ENCODE measurements at regions not wholly inside any gene's neighbourhood (a gene's known extent, or its start where the extent isn't known, plus 50 kb on each side); places are given as distances from the start of the nearest gene placed in this dataset.

- BruUV-seq (replicated peaks): no TSS peak
- H2AFZ ChIP-seq (ENCODE audit: low read length): no peak overlapping the region
- POLR2A ChIA-PET (ENCODE audit: unreplicated experiment): no interaction called here
These were observed 439.9 kb upstream of the AZI2 start for GRCh38 chr3:28788571-28788970.

GRCh38 chr3:28791713-28792255 is 443.2 kb upstream of the AZI2 start:
- TF ChIP-seq EZH2phosphoT487 (IDR thresholded peaks at IDR 0.05; ENCODE audit: borderline replicate concordance, low read length) (no peak), EZH2 (IDR thresholded peaks at IDR 0.05; ENCODE audit: low read length, unreplicated experiment) (no peak), CTCF (conservative IDR thresholded peaks at IDR 0.05; ENCODE audit: low read depth, low read length) (no peak)
- Histone ChIP-seq H3K36me3 (ENCODE audit: low read depth, low read length) (no peaks in the 10 kb centered on the region), H4K20me1 (ENCODE audit: low read length) (no peaks in the 10 kb centered on the region), H3K4me1 (ENCODE audit: insufficient read depth, low read length) (peaks cover 9% of the 10 kb centered on the region; the same call in 1 of the 2 replicates), H3K27me3 (ENCODE audit: low read length) (no peaks in the 10 kb centered on the region), H3K4me3 (ENCODE audit: low read length) (no peak overlapping the region), H3K9me2 (replicated peaks; ENCODE audit: low read length) (no peaks in the 10 kb centered on the region), H3K4me2 (ENCODE audit: low read length) (no peak overlapping the region), H3F3A (ENCODE audit: low read length, unreplicated experiment) (no peaks in the 10 kb centered on the region), H3K27ac (ENCODE audit: low read length) (no peak overlapping the region), H3K9ac (ENCODE audit: low read length) (no peak overlapping the region), H2AFZ (ENCODE audit: low read length) (no peak overlapping the region), H3K9me3 (ENCODE audit: low read length) (no peaks in the 10 kb centered on the region), H3K79me2 (ENCODE audit: low read length) (no peaks in the 10 kb centered on the region)
- POLR2A ChIA-PET (ENCODE audit: unreplicated experiment): interaction anchor here (0.6 kb wide), 1 partner anchor 976 kb away, joined by 3 read pairs; no protein-coding TSS in a partner anchor
- ATAC-seq (no peak), DNase-seq (no peak)
- no TSS peak for BruUV-seq (replicated peaks)
- CTCF ChIA-PET: no interaction called here
- intact Hi-C loops (cut with micrococcal nuclease): loop anchor here (10.0 kb wide), 1 partner anchor 127 kb away; no protein-coding TSS in a partner anchor

More at GRCh38 chr3:28788571-28788970, 439.9 kb upstream of the AZI2 start:
- H3K27ac ChIP-seq (ENCODE audit: low read length): no peak overlapping the region
- DNase-seq (peak; percentile 37), ATAC-seq (peak; percentile 33)
- H3K4me1 ChIP-seq (ENCODE audit: insufficient read depth, low read length): no peaks in the 10 kb centered on the region
- H3K79me2 ChIP-seq (ENCODE audit: low read length): no peaks in the 10 kb centered on the region
- H3F3A ChIP-seq (ENCODE audit: low read length, unreplicated experiment): no peaks in the 10 kb centered on the region
- CTCF ChIA-PET: no interaction called here
- TF ChIP-seq CTCF (conservative IDR thresholded peaks at IDR 0.05; ENCODE audit: low read depth, low read length) (no peak), EZH2 (IDR thresholded peaks at IDR 0.05; ENCODE audit: low read length, unreplicated experiment) (no peak), EZH2phosphoT487 (IDR thresholded peaks at IDR 0.05; ENCODE audit: borderline replicate concordance, low read length) (no peak)
- H4K20me1 ChIP-seq (ENCODE audit: low read length): no peaks in the 10 kb centered on the region
- H3K9me2 ChIP-seq (replicated peaks; ENCODE audit: low read length): no peaks in the 10 kb centered on the region
- H3K36me3 ChIP-seq (ENCODE audit: low read depth, low read length): no peaks in the 10 kb centered on the region
- H3K4me2 ChIP-seq (ENCODE audit: low read length): no peak overlapping the region
- no peak overlapping the region for H3K9ac ChIP-seq (ENCODE audit: low read length)
- no peaks in the 10 kb centered on the region for H3K9me3 ChIP-seq (ENCODE audit: low read length)
- H3K27me3 ChIP-seq (ENCODE audit: low read length): no peaks in the 10 kb centered on the region
- no peak overlapping the region for H3K4me3 ChIP-seq (ENCODE audit: low read length)
- intact Hi-C loops (cut with micrococcal nuclease): no loop called here

- TF ChIP-seq EZH2 (IDR thresholded peaks at IDR 0.05; ENCODE audit: low read length, unreplicated experiment): no peak
- no peak for TF ChIP-seq EZH2phosphoT487 (IDR thresholded peaks at IDR 0.05; ENCODE audit: borderline replicate concordance, low read length)
- TF ChIP-seq CTCF (conservative IDR thresholded peaks at IDR 0.05; ENCODE audit: low read depth, low read length): no peak
- Histone ChIP-seq H3K9me2 (replicated peaks; ENCODE audit: low read length) (no peaks in the 10 kb centered on the region), H3K4me3 (ENCODE audit: low read length) (no peak overlapping the region), H3K79me2 (ENCODE audit: low read length) (no peaks in the 10 kb centered on the region), H3F3A (ENCODE audit: low read length, unreplicated experiment) (no peaks in the 10 kb centered on the region), H4K20me1 (ENCODE audit: low read length) (no peaks in the 10 kb centered on the region), H3K4me2 (ENCODE audit: low read length) (no peak overlapping the region), H3K9me3 (ENCODE audit: low read length) (no peaks in the 10 kb centered on the region), H3K9ac (ENCODE audit: low read length) (no peak overlapping the region), H2AFZ (ENCODE audit: low read length) (no peak overlapping the region), H3K27me3 (ENCODE audit: low read length) (no peaks in the 10 kb centered on the region), H3K27ac (ENCODE audit: low read length) (no peak overlapping the region), H3K36me3 (ENCODE audit: low read depth, low read length) (no peaks in the 10 kb centered on the region), H3K4me1 (ENCODE audit: insufficient read depth, low read length) (peaks cover 9% of the 10 kb centered on the region; the same call in 1 of the 2 replicates)
- ChIA-PET CTCF (no interaction called here), POLR2A (ENCODE audit: unreplicated experiment) (no interaction called here)
- intact Hi-C loops (cut with micrococcal nuclease): loop anchor here (10.0 kb wide), 1 partner anchor 128 kb away; no protein-coding TSS in a partner anchor
- no peak for DNase-seq
- no TSS peak for BruUV-seq (replicated peaks)
- ATAC-seq: no peak
These were observed 444.0 kb upstream of the AZI2 start for GRCh38 chr3:28792604-28793003.
